ENCODE measurements at regions not wholly inside any gene's neighbourhood (a gene's known extent, or its start where the extent isn't known, plus 50 kb on each side); places are given as distances from the start of the nearest gene placed in this dataset.
"Not testable (repeated sequence)": the region's sequence is repeated elsewhere in the genome, so short reads cannot be mapped to it uniquely, and the experiment has no call there.

DNA sequence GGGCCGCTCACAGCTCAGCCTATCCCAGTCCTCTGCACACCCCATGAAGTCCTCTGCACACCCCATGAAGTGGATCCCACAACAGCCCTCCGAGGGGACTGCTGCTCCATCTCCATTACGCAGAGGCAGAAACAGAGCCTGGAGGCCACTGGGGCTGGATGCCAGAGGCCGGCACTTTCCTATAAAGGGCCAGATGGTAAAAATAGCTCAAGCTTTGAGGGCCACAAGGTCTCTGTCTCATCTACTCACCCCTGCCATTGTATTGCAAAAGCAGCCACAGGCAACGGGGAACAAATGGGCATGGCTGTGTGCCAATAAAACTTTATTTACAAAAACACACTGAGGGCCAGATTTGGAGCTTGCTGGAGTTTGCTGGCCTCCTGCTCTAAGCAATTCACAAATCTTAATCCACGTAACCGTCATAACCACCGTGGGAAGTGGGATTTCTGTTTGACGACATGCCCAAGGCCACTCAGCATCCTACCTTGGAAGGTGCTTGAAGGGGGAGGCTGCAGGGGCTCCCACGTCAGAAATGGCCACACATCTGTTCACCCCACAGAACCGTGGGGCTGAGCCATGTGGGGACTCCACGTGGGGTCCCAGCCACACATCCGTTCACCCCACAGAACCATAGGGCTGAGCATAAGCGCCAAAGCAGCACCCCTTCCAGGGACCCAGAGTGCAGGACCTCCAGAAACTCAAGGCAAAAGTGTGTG, 92.0 kb downstream of the NCOR2 start:
- DNase-seq (ENCODE audit: low spot score) = no peak

- peak; percentile 96 for DNase-seq (ENCODE audit: low spot score)
These were observed 92.7 kb downstream of the NCOR2 start for GRCh38 chr12:124474709-124475108.

DNA sequence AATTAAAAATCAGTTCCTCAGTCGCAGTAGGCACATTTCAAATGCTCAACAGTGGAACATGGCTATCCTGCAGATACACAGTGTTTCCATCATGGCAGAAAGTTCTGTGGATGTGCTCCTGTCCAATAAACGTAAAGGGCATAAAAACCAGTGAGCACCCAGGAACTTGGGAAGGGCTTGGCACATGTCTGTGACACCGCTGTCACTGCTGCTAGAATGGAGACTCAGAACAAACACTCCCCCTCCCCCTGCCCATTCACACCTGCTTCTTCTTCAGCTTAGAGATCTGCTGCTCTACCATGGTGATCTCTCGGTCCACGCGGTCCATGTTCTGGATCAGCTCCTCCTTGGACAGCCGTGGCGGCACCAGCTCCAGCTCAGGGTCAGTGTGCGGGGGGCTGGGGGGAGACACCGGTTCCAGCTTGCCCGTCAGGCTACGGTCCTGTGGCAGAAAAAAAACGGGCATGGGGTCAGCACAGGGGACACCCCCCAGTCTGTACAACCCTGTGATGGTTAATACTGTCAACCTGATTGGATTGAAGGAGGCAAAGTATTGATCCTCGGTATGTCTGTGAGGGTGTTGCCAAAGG, 94.6 kb downstream of the NCOR2 start:
- no peak for DNase-seq (ENCODE audit: low spot score)

DNA sequence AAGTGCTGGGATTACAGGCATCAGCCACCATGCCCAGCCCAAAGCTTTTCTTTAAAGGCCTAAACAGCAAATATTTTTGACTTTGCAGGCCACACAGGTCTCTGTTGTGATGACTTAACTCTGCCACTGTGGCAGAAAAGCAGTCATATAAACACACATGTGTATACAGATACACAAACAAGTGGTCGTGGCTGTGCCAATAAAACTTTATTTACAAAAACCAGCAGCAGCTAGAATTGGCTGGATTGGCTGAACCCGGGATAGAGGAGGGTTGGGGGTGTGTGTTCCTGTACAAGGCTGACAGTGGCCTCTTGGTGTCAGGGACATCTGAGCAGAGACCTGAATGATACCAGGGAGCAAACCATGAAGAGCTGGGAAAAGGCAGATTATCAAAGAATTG, 95.6 kb downstream of the NCOR2 start:
- no peak for DNase-seq (ENCODE audit: low spot score)

DNA sequence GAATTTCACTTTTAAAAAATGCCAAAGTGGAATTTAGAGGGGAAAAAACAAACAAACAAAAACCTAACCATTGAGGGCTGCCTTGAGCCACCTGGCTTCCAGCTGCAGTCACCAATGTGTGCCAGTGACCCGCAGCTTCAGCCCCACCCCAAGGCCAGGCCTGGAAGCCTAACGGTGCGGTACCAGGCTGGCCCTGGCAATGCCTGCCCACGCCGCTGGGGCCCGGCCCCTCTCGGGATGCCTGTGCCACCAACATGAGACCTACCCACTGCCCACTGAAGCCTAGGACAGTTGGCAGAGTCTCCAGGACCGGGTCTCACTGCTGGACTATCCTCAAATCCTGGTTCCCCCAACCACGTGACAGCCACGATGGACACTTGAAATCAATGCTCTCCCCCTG, 96.6 kb downstream of the NCOR2 start:
- no peak for DNase-seq (ENCODE audit: low spot score)

- no peak for DNase-seq (ENCODE audit: low spot score)
These were observed 97.3 kb downstream of the NCOR2 start for GRCh38 chr12:124470139-124470538.

GRCh38 chr12:124469193-124469888, 98.1 kb downstream of the NCOR2 start:
- no peak for DNase-seq (ENCODE audit: low spot score)

DNA sequence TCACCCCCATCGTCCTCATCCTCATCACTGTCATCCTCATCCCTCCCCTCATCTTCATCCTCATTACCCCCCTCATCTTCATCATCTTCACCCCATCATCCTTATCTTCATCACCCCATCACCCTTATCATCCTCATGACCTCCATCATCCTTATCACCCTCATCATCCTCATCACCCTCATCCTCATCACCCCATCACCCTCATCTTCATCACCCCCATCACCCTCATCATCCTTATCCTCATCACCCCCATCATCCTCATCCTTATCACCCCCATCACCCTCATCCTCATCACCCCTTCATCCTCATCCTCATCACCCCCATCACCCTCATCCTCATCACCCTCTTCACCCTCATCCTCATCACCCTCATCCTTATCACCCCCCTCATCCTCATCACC, 99.9 kb downstream of the NCOR2 start:
- DNase-seq (ENCODE audit: low spot score) = not testable (repeated sequence)

DNA sequence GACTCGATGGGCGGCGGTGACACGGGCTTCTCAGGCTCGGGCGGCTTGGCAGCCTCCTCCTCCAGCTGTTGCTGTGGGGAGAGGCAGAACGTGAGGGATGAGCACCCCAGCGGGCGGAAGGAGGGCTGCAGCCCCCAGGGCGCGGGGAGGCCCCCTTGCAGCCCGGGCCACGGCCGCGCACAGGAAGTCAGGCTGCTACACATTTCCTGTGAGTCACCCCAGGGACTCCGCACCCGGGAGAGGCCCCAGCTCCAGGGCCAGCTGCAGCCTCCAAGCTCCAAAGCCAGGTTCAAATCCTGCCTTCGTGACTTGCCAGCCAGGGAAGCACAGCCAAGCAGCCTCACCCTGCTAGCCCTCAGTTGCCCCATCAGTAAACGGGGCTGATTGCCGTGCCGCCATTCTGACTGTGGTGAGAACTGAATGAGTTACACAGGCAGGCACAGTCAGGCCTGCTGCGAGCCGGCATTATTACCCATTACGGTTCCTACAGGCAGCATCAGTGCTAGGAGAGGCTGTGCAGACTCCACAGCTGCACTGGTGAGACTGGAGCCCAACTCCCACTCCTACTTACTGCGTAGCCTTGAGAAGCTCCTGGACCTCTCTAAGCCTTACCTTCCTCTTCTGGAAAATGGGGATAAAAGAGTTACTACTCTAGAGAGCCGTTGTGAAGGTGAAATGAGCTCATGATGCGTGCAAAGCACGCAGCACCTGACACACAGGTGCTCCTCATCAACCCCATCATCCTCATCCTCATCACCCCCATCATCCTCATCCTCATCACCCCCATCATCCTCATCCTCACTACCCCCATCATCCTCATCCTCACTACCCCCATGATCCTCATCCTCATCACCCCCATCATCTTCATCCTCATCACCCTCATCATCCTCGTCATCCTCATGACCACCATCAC, 100.9 kb downstream of the NCOR2 start:
- DNase-seq (ENCODE audit: low spot score) = no peak

GRCh38 chr12:124465473-124465872, 101.9 kb downstream of the NCOR2 start:
- DNase-seq (ENCODE audit: low spot score) = no peak

DNA sequence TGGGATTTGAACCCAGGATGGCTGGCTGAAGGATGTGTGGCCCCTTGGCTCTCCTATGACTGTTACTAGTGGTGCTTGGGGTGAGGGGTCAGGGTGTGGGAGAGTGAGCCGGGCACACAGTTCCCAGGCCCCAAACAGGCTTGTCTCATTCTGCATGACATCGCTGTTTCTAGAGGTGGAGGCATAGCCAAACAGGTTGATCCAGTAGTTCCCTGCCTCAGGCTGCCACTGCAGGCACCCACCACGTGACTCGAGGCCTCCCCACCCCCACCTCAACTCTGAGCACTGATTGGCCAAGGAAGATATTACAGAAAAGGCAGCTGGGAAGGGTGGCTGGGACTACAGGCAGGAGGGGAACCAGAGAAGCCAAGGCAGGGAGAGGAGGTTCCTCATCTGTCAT, 102.6 kb downstream of the NCOR2 start:
- DNase-seq (ENCODE audit: low spot score) = no peak

DNA sequence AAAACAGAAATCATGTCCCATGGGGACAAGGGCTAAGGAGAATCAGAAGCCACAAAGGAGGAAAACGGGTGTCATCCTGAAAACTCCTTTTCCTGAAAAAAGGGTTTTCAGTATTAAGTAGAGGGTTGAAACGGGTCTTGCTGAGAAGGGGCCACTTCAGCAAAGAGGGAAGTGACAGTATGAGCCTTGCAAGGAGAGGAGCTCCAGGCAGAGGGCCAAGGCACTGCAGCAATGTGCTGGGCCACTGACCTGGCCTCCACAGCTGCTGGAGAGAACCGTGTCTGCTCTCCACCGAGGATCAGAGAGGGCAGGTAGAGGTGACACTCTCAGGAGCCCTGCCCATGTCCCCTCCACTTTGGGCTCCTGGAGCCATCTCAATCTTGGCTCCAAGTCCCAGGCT, 103.3 kb downstream of the NCOR2 start:
- no peak for DNase-seq (ENCODE audit: low spot score)

DNA sequence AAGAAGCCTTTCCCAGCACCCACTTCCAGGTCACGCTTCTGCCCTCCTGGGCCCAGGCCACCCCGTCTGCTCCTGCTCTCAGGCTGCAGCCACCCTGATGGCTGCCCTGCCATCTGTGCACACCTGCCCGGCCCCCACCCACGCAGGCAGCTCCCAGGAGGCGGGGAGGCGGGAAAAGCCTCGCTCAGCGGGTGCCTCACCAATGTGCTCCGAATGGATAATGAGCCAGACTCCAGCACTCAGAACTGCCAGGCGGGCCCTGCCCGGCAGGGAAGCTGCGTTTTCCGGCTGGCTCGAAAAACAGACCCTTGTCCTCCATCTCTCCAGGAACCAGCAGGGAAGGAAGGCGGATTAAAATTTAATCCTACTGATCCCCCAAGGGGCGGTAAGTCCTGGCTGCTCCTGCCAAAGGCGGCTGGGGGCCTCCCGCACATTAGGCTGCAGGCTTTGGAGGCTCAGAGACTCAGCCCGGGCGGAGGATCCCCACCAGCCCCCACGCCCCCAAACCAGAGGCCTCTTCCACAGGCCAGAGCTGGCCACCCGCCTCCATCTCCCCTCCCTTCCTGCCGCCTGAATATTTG, 104.0 kb downstream of the NCOR2 start:
- DNase-seq (ENCODE audit: low spot score) = no peak

DNA sequence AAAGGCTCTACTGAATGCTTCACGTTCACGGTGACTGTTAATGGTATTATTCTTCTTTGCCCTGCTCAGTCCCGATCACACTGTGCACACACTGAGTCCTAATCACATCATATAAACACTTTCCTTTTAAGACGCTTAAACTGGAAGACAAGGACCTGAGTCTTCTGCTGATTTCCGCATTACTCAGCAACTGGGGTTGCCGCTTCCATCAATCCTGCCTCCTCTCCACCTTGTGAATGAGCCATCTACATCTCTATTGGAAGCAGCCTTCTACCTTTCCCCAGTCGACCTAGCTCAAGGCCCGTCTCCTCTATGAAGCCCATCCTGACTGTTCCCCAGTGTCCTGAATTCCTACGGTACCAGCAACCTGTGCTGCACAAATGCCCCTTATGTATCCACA, 104.7 kb downstream of the NCOR2 start:
- DNase-seq (ENCODE audit: low spot score) = no peak

DNA sequence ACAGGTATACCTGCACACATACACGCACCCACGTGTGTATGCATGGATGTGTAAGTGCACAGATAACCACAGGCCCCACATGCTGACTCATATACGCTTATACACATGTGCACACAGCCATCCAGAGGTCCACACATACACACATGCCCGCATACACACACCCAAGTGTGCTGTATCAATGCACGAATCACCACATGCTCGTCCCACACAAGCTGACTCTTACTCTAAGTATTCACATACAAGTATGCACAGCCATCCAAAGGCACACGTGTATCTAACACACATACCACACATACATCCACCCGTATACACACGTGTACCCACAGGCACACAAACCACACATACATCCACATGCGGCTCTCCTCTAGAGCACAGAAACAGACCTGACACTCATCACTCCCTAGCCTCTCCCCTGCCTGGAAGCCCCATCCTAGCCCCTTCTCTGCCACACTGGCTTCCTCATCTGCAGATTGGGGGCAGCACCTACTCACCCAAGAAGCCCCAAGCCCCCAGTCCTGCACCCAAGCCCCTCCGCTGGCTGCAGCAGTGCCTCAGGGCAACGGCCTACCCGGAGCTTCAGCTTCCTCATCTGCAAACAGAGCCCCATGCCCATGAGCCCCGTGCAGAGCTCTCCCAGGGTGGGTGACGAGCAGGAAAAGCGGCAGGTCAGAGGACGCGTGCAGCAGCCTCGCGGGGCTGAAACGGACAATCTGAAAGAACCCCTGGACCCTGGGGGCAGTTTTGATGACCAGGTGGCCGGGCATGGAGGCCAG, 105.4 kb downstream of the NCOR2 start:
- no peak for DNase-seq (ENCODE audit: low spot score)

GRCh38 chr12:124461241-124461673, 106.2 kb downstream of the NCOR2 start:
- DNase-seq (ENCODE audit: low spot score) = no peak

- no peak for DNase-seq (ENCODE audit: low spot score)
These were observed 106.6 kb downstream of the NCOR2 start for GRCh38 chr12:124460771-124461170.

DNA sequence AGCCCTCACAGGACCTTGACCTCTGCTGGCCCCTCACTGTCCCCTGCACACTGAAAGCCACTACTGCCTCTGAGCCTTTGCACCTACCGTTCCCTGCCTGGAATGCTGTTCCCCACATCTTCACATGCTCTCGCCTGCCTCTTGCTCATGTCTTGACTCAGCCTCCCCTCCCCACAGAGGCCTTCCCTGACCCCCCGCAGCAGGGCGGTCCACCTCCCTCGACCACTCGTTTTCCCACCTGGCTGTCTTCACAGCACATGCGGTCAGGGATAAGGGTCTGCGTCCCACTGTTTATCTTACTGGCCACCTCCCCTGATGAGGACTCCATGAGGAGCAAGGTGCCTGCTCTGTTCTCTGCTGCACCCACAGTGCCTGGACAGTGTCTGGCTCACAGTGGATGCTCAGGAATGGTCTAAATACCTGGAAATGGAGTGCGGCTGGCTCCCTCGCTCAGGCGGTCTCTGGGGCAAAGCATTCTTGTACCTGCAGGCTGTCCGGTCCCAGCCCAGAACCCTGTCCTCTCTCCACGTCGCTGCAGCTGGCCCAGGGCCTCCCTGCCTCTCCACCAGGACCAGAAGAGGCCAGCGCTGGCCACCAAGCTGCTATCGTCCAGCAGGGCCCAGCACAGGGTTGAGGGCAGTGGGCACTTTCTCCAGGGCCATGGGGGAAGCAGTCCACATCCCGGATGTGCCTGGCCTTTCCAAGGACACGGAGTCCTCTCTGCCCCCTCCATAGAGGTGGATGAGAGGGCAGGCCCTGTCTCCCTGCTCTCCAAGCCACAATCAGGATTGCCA, 107.4 kb downstream of the NCOR2 start:
- no peak for DNase-seq (ENCODE audit: low spot score)

GRCh38 chr12:124458992-124459851, 108.2 kb downstream of the NCOR2 start:
- no peak for DNase-seq (ENCODE audit: low spot score)
